Ishikawa (cell line): ENCODE measurements at regions not wholly inside any gene's neighbourhood (a gene's known extent, or its start where the extent isn't known, plus 50 kb on each side); places are given as distances from the start of the nearest gene placed in this dataset.

ENCODE experiments used
- CREB1 ChIP-seq: IDR thresholded peaks from 2 replicates; pipeline ENCODE4 v1.6.1; 2012; ENCODE audit warnings: low read depth
- EGR1 ChIP-seq: IDR thresholded peaks from 2 replicates; pipeline ENCODE4 v1.6.1; 2012
- EP300 ChIP-seq: IDR thresholded peaks from 2 replicates; pipeline ENCODE4 v1.6.1; 2012; ENCODE audit warnings: borderline replicate concordance
- NFIC ChIP-seq: IDR thresholded peaks from 2 replicates; pipeline ENCODE4 v1.6.1; 2012
- TF ChIP-seq, protein P1 (sequence below): IDR thresholded peaks from 2 replicates; pipeline ENCODE4 v1.6.1; 2012; ENCODE audit warnings: low read depth, mild to moderate bottlenecking

DNA sequence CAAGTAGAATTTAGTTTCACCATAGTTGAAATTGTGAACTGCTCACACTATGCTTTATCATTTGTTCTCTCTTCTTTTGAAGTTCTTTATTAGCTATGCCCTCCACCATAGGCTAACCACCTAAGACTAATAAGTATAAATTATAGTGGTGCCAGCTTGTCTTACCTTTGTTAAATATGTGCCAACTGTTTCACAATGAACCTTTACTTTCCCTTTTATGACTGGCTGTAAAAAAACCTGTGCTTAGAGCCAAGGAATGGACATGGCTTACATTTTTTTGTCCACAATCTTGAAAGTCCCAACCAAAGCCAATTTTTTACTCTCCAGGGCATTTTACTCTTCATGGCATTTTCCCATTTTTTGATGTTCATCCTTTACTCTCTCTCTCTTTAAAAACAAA, 123.5 kb upstream of the LEF1 start:
- no peak for TF ChIP-seq CREB1
- peak; percentile 43; the same call in 1 of the 2 replicates for TF ChIP-seq NFIC
- no peak for TF ChIP-seq EP300
- no peak for TF ChIP-seq EGR1
- TF ChIP-seq, protein P1, sequence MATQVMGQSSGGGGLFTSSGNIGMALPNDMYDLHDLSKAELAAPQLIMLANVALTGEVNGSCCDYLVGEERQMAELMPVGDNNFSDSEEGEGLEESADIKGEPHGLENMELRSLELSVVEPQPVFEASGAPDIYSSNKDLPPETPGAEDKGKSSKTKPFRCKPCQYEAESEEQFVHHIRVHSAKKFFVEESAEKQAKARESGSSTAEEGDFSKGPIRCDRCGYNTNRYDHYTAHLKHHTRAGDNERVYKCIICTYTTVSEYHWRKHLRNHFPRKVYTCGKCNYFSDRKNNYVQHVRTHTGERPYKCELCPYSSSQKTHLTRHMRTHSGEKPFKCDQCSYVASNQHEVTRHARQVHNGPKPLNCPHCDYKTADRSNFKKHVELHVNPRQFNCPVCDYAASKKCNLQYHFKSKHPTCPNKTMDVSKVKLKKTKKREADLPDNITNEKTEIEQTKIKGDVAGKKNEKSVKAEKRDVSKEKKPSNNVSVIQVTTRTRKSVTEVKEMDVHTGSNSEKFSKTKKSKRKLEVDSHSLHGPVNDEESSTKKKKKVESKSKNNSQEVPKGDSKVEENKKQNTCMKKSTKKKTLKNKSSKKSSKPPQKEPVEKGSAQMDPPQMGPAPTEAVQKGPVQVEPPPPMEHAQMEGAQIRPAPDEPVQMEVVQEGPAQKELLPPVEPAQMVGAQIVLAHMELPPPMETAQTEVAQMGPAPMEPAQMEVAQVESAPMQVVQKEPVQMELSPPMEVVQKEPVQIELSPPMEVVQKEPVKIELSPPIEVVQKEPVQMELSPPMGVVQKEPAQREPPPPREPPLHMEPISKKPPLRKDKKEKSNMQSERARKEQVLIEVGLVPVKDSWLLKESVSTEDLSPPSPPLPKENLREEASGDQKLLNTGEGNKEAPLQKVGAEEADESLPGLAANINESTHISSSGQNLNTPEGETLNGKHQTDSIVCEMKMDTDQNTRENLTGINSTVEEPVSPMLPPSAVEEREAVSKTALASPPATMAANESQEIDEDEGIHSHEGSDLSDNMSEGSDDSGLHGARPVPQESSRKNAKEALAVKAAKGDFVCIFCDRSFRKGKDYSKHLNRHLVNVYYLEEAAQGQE, result no peak
